KOPT-K1 (cell line): ENCODE measurements at regions not wholly inside any gene's neighbourhood (a gene's known extent, or its start where the extent isn't known, plus 50 kb on each side); places are given as distances from the start of the nearest gene placed in this dataset.

Experiments
- H3K27ac ChIP-seq: fragments of 200-600 bp; sonication (generic); 2 replicates; pipeline ENCODE4 v1.5.1; 2016; ENCODE audit warnings: antibody characterized with exemption, mild to moderate bottlenecking, low read depth, low read length; ENCODE audit not compliant: poor library complexity, severe bottlenecking
- H3K36me3 ChIP-seq: fragments of 200-600 bp; sonication (generic); 2 replicates; pipeline ENCODE4 v1.5.1; 2017; ENCODE audit warnings: antibody characterized with exemption, mild to moderate bottlenecking, low read length, moderate library complexity; ENCODE audit not compliant: insufficient read depth
- H3K9me3 ChIP-seq: fragments of 200-600 bp; sonication (generic); 2 replicates; pipeline ENCODE4 v1.5.1; 2017; ENCODE audit warnings: antibody characterized with exemption, low read length, mild to moderate bottlenecking; ENCODE audit not compliant: insufficient read depth, poor library complexity, severe bottlenecking

DNA sequence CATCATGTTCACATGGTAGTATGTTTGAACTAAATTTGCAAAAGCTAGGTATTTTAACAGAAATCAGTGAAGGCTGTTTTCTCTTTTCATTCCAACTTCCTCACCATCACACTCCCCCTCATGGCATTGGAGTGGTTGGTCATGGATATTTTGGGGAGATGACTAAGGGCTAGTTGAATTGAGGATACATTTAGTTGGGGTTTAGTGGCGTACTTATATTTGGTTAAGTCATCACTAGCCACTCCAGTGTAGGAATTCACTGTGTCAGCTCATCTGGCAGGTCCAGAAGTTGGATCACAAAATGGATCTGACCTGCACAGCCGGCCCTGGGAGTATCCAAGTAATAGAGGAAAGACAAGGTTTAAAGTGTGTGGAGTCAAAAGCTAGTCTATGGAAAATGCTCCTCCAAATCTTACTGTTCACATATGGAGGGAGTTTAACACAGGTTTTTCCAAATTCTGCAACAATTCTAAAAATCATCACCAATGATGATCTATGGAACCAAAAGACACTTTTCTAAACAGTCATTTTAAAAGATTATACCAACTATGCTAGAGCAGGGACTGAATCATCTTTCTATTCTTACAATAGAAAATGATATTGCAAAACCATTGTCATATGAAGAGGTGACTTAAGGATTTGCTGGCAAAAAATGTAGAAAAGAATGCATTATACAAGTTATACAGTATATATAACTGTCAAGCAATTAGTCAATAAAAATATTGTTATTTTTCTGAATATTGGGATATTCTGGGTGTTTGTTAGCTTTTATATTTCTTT is 247.8 kb upstream of the PEX5L start:
- Histone ChIP-seq H3K36me3 (no peaks in the 10 kb centered on the region), H3K27ac (no peak overlapping the region), H3K9me3 (no peaks in the 10 kb centered on the region)

DNA sequence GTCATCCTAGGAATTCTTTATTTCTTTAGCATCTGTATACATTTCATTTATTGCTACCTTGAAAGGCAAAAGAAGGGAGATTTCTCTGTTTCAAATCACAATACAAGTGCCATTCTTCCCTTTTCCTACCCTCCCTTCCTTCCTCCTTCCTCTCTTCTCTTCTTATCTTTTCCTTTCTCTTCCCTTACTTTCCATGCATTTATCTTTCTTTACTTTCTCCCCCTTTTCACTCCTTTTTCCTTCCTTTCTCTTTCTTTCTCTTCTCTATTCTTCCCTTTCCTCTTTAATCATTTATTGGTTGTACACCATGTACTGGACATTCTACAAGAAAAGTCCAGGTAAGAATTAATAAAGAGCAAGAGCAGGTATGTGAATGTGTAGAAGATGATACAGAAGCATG is 251.0 kb upstream of the PEX5L start:
- no peak overlapping the region for H3K27ac ChIP-seq
- H3K36me3 ChIP-seq, result no peaks in the 10 kb centered on the region
- H3K9me3 ChIP-seq, result no peaks in the 10 kb centered on the region

- no peaks in the 10 kb centered on the region for H3K36me3 ChIP-seq
- H3K27ac ChIP-seq, result no peak overlapping the region
- H3K9me3 ChIP-seq, result no peaks in the 10 kb centered on the region
Observed at GRCh38 chr3:180288816-180289215, 252.1 kb upstream of the PEX5L start.

DNA sequence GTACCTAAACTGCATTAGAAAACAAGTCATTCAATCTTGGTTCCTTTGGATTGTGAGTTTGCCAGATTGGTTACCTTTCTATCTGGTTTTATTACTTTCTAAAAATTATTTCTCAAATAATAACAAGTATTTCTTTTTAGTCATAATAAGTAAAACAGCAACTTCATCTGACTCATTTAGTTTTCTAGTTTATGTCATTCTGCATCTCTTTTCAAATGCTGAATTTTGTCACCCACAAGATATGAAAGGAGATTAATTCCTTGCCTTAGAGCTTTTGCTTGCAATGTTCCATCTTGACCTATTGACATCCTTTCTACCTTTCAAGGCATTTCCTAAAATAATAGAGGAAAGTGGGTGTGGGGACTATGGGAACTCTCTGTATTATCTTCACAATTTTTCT is 253.6 kb upstream of the PEX5L start:
- Histone ChIP-seq H3K36me3 (no peaks in the 10 kb centered on the region), H3K27ac (no peak overlapping the region), H3K9me3 (no peaks in the 10 kb centered on the region)

DNA sequence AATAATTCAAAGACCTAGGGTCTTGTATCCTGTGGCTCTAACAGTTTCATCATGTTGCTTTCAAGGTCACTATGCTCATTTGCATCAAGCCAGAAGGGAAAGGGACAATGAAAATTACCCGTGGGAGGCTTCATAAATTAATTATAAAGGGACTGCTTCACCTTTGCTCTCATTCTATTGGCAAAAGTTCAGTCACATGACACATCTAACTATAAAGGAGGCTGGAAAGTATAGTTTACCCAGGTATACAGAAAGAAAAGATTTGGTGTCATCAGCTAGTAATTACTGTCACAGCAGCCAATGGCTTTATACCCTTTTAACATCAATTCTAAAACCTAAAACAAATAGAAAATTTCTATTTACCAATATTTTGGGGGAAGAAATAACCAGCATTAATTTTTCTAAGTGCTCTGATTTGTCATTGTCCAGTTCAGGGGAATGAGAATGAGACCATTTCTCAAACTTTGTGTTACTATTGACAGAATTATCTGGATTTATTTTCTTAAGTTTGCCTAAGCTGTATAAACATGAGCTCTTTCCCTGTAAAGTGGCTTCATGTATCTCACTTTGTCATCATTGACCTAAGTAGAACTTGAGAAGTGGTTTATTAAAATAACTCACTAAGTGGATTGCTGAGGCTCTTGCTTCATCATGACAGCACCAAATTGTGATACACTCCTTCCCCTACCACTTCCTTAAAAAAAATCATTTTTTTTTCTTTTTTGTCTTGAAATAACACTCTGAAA is 257.7 kb upstream of the PEX5L start:
- no peaks in the 10 kb centered on the region for H3K36me3 ChIP-seq
- no peaks in the 10 kb centered on the region for H3K9me3 ChIP-seq
- no peak overlapping the region for H3K27ac ChIP-seq

DNA sequence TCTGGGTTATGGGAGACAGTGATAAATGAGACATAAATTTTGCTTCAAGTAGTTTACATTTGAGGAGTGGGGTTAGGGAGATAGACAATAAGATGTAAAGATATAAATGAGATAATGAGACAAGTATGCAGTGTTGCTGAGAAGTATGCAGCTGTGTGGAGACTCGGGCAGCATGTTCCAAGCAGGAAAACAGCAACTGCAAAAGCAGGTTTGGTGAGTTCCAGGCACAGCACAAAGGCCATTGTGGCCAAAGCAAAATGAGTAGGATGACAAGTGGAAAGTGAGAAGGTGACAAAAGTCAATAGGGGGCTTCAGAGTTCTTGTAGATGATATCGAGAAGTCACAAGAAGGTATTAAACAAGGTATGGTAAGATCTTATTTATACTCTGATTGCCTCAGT is 259.1 kb upstream of the PEX5L start:
- no peaks in the 10 kb centered on the region for H3K36me3 ChIP-seq
- H3K27ac ChIP-seq, result no peak overlapping the region
- no peaks in the 10 kb centered on the region for H3K9me3 ChIP-seq

GRCh38 chr3:180296971-180297370 is 260.2 kb upstream of the PEX5L start:
- Histone ChIP-seq H3K27ac (no peak overlapping the region), H3K9me3 (no peaks in the 10 kb centered on the region), H3K36me3 (no peaks in the 10 kb centered on the region)

DNA sequence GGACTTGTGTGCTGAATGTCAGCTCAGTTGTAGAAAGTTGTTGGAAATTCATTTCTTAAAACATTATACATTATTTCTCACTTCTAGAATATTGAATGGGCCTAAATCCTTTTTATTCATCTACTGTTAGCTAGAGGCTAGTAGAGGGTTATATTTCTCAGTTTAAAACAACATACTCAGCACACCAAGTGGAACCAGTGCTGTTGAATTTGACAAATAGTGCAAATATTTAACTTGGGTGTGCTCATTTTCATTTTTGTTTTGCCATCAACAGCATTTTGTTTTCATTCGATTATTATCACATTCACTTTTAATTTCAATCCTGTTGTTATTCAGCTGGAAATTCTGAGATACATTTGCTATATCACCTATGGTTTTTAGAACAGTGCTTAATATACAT is 269.4 kb upstream of the PEX5L start:
- Histone ChIP-seq H3K27ac (no peak overlapping the region), H3K9me3 (no peaks in the 10 kb centered on the region), H3K36me3 (no peaks in the 10 kb centered on the region)

GRCh38 chr3:180306691-180307090 is 270.0 kb upstream of the PEX5L start:
- H3K36me3 ChIP-seq, result no peaks in the 10 kb centered on the region
- no peak overlapping the region for H3K27ac ChIP-seq
- H3K9me3 ChIP-seq, result no peaks in the 10 kb centered on the region

GRCh38 chr3:180311242-180311641 is 274.5 kb upstream of the PEX5L start:
- no peaks in the 10 kb centered on the region for H3K36me3 ChIP-seq
- H3K27ac ChIP-seq, result no peak overlapping the region
- H3K9me3 ChIP-seq, result no peaks in the 10 kb centered on the region

GRCh38 chr3:180316321-180316720 is 279.6 kb upstream of the PEX5L start:
- Histone ChIP-seq H3K36me3 (no peaks in the 10 kb centered on the region), H3K27ac (no peak overlapping the region), H3K9me3 (no peaks in the 10 kb centered on the region)

DNA sequence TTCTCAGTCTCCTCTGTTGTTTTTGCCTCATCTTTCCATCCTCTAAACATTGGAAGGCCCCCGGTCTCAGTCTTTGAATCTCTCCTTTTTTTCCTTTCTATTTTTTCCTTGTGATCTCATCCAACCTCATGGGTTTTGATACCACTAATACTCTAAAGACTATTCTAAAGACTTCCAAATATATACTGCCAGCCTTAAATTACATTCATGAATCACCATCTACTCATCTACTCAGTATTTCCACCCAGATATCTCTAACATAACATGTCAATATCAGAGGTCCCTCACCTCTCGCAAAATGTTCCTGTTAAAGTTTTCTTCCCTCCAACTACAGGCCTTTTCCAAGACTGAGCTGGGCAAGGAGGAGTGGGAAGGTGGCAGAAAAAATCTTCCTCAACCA is 282.5 kb upstream of the TTC14 start:
- no peak overlapping the region for H3K27ac ChIP-seq
- no peaks in the 10 kb centered on the region for H3K36me3 ChIP-seq
- no peaks in the 10 kb centered on the region for H3K9me3 ChIP-seq

- Histone ChIP-seq H3K9me3 (no peaks in the 10 kb centered on the region), H3K36me3 (no peaks in the 10 kb centered on the region), H3K27ac (no peak overlapping the region)
Observed at GRCh38 chr3:180320631-180321030, 281.3 kb upstream of the TTC14 start.

DNA sequence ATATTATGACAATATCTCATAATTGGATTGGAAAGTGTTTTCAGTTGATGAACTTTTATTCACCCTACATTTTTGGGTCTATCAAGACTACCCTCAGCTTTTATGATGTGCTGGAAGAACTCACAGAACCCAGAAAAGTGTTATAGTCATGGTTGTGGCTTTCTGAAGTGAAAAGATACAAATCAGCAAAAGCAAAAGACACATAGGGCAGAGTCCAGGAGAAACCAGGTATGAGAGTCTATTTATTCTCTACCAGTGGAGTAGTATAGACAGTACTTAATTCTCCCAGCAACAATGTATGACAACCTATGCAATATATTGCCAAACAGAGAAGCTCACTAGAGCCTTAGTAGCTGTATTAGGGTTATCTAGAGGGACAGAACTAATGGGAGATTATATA is 280.4 kb upstream of the TTC14 start:
- Histone ChIP-seq H3K36me3 (no peaks in the 10 kb centered on the region), H3K9me3 (no peaks in the 10 kb centered on the region), H3K27ac (no peak overlapping the region)

DNA sequence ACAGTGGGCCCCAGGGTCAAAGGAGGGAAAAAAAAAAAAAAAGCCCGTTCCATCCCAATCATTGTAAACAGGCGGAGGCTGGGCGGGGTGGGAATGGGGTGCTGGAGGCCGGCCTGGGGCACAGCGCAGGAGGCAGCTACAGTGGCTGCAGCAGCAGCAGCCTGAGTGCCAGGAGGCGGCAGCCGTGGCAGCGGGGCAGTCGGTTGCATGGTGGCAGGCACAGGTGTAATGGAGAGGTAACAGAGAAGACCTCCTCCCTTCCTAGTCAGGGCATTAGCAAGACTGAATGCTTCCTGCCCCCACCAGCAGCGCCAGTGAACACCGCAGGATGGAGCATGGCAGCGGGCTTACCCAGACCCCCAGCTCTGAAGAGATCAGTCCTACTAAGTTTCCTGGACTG is 279.1 kb upstream of the TTC14 start:
- Histone ChIP-seq H3K9me3 (no peaks in the 10 kb centered on the region), H3K27ac (no peak overlapping the region), H3K36me3 (no peaks in the 10 kb centered on the region)

GRCh38 chr3:180324791-180325190 is 277.2 kb upstream of the TTC14 start:
- H3K36me3 ChIP-seq, result no peaks in the 10 kb centered on the region
- H3K9me3 ChIP-seq, result no peaks in the 10 kb centered on the region
- no peak overlapping the region for H3K27ac ChIP-seq
